ENCODE measurements at regions not wholly inside any gene's neighbourhood (a gene's known extent, or its start where the extent isn't known, plus 50 kb on each side); places are given as distances from the start of the nearest gene placed in this dataset.

DNA sequence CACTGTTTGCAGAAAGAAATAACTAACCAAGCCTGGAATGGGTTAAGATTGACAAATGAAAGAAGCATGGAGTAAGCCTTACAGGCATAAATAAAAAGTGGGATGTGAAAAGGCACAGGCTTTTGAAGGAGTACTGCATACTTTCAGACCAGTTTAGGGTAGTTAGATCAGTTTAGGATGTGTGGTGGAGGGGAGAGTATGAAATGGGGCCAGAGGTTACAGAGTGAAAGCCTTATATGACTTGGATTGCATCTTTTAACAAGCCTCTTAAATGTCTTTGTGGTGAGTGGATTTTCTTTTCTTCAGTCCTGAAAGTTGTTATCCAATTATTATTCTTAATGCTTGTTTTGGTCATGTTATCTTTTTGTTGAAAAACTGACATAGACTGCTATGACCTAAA, 52.2 kb upstream of the TRHDE start:
- TF ChIP-seq EZH2 (IDR thresholded peaks at IDR 0.05) (no peak), FOXP2 (optimal IDR thresholded peaks at IDR 0.05; ENCODE audit: control extremely low read depth, extremely low read length, insufficient read depth) (no peak)

All from SK-N-MC (cell line).